HepG2 (cell line): ENCODE measurements at regions not wholly inside any gene's neighbourhood (a gene's known extent, or its start where the extent isn't known, plus 50 kb on each side); places are given as distances from the start of the nearest gene placed in this dataset.

Experiments
- FOXO1 ChIP-seq: sonication (generic); formaldehyde crosslinking; IDR thresholded peaks from 2 replicates; pipeline ENCODE4 v1.4.0; 2020; ENCODE audit warnings: missing genetic modification reagents
- HINFP ChIP-seq: sonication (generic); formaldehyde crosslinking; IDR thresholded peaks from 2 replicates; pipeline ENCODE4 v1.4.0; 2020; ENCODE audit warnings: low read depth, mild to moderate bottlenecking, missing genetic modification reagents
- HNF4A ChIP-seq: sonication (generic); formaldehyde crosslinking; IDR thresholded peaks from 2 replicates; pipeline ENCODE4 v1.4.0; 2020; ENCODE audit warnings: missing genetic modification reagents
- ISX ChIP-seq: sonication (generic); formaldehyde crosslinking; conservative IDR thresholded peaks from 2 replicates; pipeline ENCODE4 v1.5.0; 2020; ENCODE audit warnings: missing genetic modification reagents
- NR2C2 ChIP-seq: sonication (generic); formaldehyde crosslinking; IDR thresholded peaks from 2 replicates; pipeline ENCODE4 v1.4.0; 2020; ENCODE audit warnings: missing genetic modification reagents, mild to moderate bottlenecking, moderate library complexity, borderline replicate concordance
- UBTF ChIP-seq: sonication (generic); formaldehyde crosslinking; IDR thresholded peaks from 2 replicates; pipeline ENCODE4 v1.4.0; 2020; ENCODE audit warnings: mild to moderate bottlenecking, missing genetic modification reagents
- ZBED4 ChIP-seq: sonication (generic); formaldehyde crosslinking; IDR thresholded peaks from 2 replicates; pipeline ENCODE4 v1.4.0; 2020; ENCODE audit warnings: missing genetic modification reagents, borderline replicate concordance
- ZNF605 ChIP-seq: sonication (generic); formaldehyde crosslinking; IDR thresholded peaks from 2 replicates; pipeline ENCODE4 v1.8.0; 2022; ENCODE audit warnings: mild to moderate bottlenecking, missing genetic modification reagents
- ZNF646 ChIP-seq: sonication (generic); formaldehyde crosslinking; IDR thresholded peaks from 2 replicates; pipeline ENCODE4 v1.9.0; 2021; ENCODE audit warnings: mild to moderate bottlenecking, missing genetic modification reagents

- TF ChIP-seq HINFP (CRISPR knock-in tag) (no peak), ZBED4 (CRISPR knock-in tag) (peak; percentile 57; the same call in 1 of the 2 replicates), UBTF (0 out of 2 replicates have a peak, but pooled peaks have one; percentile 28), ZNF605 (CRISPR knock-in tag) (0 out of 2 replicates have a peak, but pooled peaks have one; percentile 16), ISX (CRISPR knock-in tag) (no peak), ZNF646 (CRISPR knock-in tag) (0 out of 2 replicates have a peak, but pooled peaks have one; percentile 33), HNF4A (peak; percentile 82), FOXO1 (CRISPR knock-in tag) (peak; percentile 74; the same call in 1 of the 2 replicates), NR2C2 (0 out of 2 replicates have a peak, but pooled peaks have one; percentile 37)
Measured at GRCh38 chr2:42941633-42942176, 149.3 kb upstream of the HAAO start (continued).
